ENCODE measurements at regions not wholly inside any gene's neighbourhood (a gene's known extent, or its start where the extent isn't known, plus 50 kb on each side); places are given as distances from the start of the nearest gene placed in this dataset.

- Histone ChIP-seq H3K9ac (ENCODE audit: insufficient read depth, low read length, poor library complexity, severe bottlenecking) (no peak overlapping the region), H3K4me1 (ENCODE audit: control insufficient read depth in 1 of 2, insufficient read depth in 2 of 2, low read length in 2 of 2) (no peaks in the 10 kb centered on the region), H3K9me3 (replicated peaks in 1 of 2; ENCODE audit: control insufficient read depth in 1 of 2, insufficient read depth in 1 of 2, low read length in 2 of 2) (peaks cover 0 to 6% of the 10 kb centered on the region in 2 donors), H3K27ac (ENCODE audit: low read depth in 1 of 2, low read length in 2 of 2) (no peak overlapping the region), H3K79me2 (ENCODE audit: insufficient read depth, low read length) (no peaks in the 10 kb centered on the region), H3K36me3 (replicated peaks in 1 of 2; ENCODE audit: control insufficient read depth in 1 of 2, insufficient read depth in 2 of 2, low read length in 2 of 2) (no peaks in the 10 kb centered on the region), H3K27me3 (ENCODE audit: control insufficient read depth in 2 of 2, insufficient read depth in 2 of 2, low read length in 2 of 2) (no peaks in the 10 kb centered on the region), H3K4me2 (replicated peaks; ENCODE audit: extremely low read depth, low read length, poor library complexity, severe bottlenecking) (no peak overlapping the region), H3K4me3 (replicated peaks in 1 of 3; ENCODE audit: low read depth in 2 of 3, low read length in 3 of 3) (no peak overlapping the region), H4K20me1 (ENCODE audit: insufficient read depth, low read length) (no peaks in the 10 kb centered on the region), H2AFZ (ENCODE audit: insufficient read depth, low read depth, low read length, poor library complexity, severe bottlenecking) (no peak overlapping the region)
- WGBS (ENCODE audit: insufficient coverage) = no CpG with 5 or more reads among the region's 2 CpGs
- peaks cover 0 to 14% (median 3%) of the 10 kb centered on the region in 7 donors for H3K9me3 Mint-ChIP-seq
- H3K36me3 Mint-ChIP-seq = no peaks in the 10 kb centered on the region
- H3K4me1 Mint-ChIP-seq = no peaks in the 10 kb centered on the region
- DNase-seq = no peak
- TF ChIP-seq, protein P1, sequence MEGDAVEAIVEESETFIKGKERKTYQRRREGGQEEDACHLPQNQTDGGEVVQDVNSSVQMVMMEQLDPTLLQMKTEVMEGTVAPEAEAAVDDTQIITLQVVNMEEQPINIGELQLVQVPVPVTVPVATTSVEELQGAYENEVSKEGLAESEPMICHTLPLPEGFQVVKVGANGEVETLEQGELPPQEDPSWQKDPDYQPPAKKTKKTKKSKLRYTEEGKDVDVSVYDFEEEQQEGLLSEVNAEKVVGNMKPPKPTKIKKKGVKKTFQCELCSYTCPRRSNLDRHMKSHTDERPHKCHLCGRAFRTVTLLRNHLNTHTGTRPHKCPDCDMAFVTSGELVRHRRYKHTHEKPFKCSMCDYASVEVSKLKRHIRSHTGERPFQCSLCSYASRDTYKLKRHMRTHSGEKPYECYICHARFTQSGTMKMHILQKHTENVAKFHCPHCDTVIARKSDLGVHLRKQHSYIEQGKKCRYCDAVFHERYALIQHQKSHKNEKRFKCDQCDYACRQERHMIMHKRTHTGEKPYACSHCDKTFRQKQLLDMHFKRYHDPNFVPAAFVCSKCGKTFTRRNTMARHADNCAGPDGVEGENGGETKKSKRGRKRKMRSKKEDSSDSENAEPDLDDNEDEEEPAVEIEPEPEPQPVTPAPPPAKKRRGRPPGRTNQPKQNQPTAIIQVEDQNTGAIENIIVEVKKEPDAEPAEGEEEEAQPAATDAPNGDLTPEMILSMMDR (IDR thresholded peaks at IDR 0.05) = no peak
- no peak overlapping the region for H3K27ac Mint-ChIP-seq
- H3K4me3 Mint-ChIP-seq = no peak overlapping the region
- H3K27me3 Mint-ChIP-seq (ENCODE audit: low read depth in 3 of 3) = no peaks in the 10 kb centered on the region
- intact Hi-C loops (cut with micrococcal nuclease) = no loop called here
These were observed 425.1 kb downstream of the PDHA2 start for GRCh38 chr4:96264941-96265463.

DNA sequence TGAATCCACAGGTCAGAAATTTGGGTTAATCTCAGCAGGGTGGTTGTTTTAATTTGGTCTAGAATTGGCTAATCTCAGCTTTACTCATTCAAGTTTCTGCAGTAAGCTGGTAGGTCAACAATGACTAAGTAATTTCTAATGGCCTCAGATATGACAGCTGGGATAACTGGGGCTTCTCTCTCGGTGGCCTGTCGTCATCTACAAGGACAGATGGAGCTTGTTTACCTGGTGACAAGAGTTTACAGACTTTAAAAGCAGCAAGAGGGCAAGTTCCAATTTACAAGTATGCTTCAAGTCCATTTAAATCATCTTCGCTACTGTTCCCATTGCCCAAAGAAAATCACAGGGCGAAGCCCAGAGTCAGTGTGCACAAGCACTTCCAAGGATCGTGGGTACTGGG, 453.9 kb downstream of the PDHA2 start:
- intact Hi-C loops (cut with micrococcal nuclease) = no loop called here
- no peaks in the 10 kb centered on the region for H3K36me3 ChIP-seq (replicated peaks in 1 of 2; ENCODE audit: control insufficient read depth in 1 of 2, insufficient read depth in 2 of 2, low read length in 2 of 2)
- H3K79me2 ChIP-seq (ENCODE audit: insufficient read depth, low read length) = no peaks in the 10 kb centered on the region
- no peaks in the 10 kb centered on the region for H3K9me3 ChIP-seq (replicated peaks in 1 of 2; ENCODE audit: control insufficient read depth in 1 of 2, insufficient read depth in 1 of 2, low read length in 2 of 2)
- Mint-ChIP-seq H3K9me3 (peaks cover 0 to 4% (median 0%) of the 10 kb centered on the region in 7 donors), H3K36me3 (no peaks in the 10 kb centered on the region), H3K27me3 (ENCODE audit: low read depth in 3 of 3) (no peaks in the 10 kb centered on the region), H3K4me1 (no peaks in the 10 kb centered on the region), H3K4me3 (no peak overlapping the region), H3K27ac (no peak overlapping the region)
- no peaks in the 10 kb centered on the region for H3K4me1 ChIP-seq (ENCODE audit: control insufficient read depth in 1 of 2, insufficient read depth in 2 of 2, low read length in 2 of 2)
- no peaks in the 10 kb centered on the region for H4K20me1 ChIP-seq (ENCODE audit: insufficient read depth, low read length)
- H2AFZ ChIP-seq (ENCODE audit: insufficient read depth, low read depth, low read length, poor library complexity, severe bottlenecking) = no peak overlapping the region
- TF ChIP-seq, protein P1 (IDR thresholded peaks at IDR 0.05) = no peak
- H3K4me2 ChIP-seq (replicated peaks; ENCODE audit: extremely low read depth, low read length, poor library complexity, severe bottlenecking) = no peak overlapping the region
- WGBS (ENCODE audit: insufficient coverage) = 90% methylated on average over 4 of the region's 5 CpGs
- H3K27me3 ChIP-seq (ENCODE audit: control insufficient read depth in 2 of 2, insufficient read depth in 2 of 2, low read length in 2 of 2) = no peaks in the 10 kb centered on the region
- H3K4me3 ChIP-seq (replicated peaks in 1 of 3; ENCODE audit: low read depth in 2 of 3, low read length in 3 of 3) = no peak overlapping the region
- H3K9ac ChIP-seq (ENCODE audit: insufficient read depth, low read length, poor library complexity, severe bottlenecking) = no peak overlapping the region
- H3K27ac ChIP-seq (ENCODE audit: low read depth in 1 of 2, low read length in 2 of 2) = no peak overlapping the region
- no peak for DNase-seq
